Trophoblast cell (in vitro differentiated cells and primary cell): ENCODE measurements at regions not wholly inside any gene's neighbourhood (a gene's known extent, or its start where the extent isn't known, plus 50 kb on each side); places are given as distances from the start of the nearest gene placed in this dataset.

Experiments
- DNase-seq, 2 donors: peaks; one replicate each; pipeline ENCODE4 v3.0.0-alpha.2; 2016
- H2AFZ ChIP-seq: 2 replicates; pipeline ENCODE4 v1.6.1; 2013; ENCODE audit warnings: low read length, moderate library complexity, mild to moderate bottlenecking; ENCODE audit not compliant: insufficient read depth, poor library complexity
- H2AK5ac ChIP-seq: 2 replicates; pipeline ENCODE4 v1.6.1; 2013; ENCODE audit warnings: mild to moderate bottlenecking, low read length
- H2BK120ac ChIP-seq: 2 replicates; pipeline ENCODE4 v1.6.1; 2013; ENCODE audit warnings: low read length, mild to moderate bottlenecking, moderate library complexity; ENCODE audit not compliant: insufficient read depth, poor library complexity
- H2BK12ac ChIP-seq: 2 replicates; pipeline ENCODE4 v1.6.1; 2013; ENCODE audit warnings: mild to moderate bottlenecking, low read length, moderate library complexity
- H2BK5ac ChIP-seq: 2 replicates; pipeline ENCODE4 v1.6.1; 2013; ENCODE audit warnings: low read length, low read depth, moderate library complexity, mild to moderate bottlenecking; ENCODE audit not compliant: poor library complexity
- H3K14ac ChIP-seq: 2 replicates; pipeline ENCODE4 v1.6.1; 2013; ENCODE audit warnings: mild to moderate bottlenecking, low read length
- H3K18ac ChIP-seq: 2 replicates; pipeline ENCODE4 v1.6.1; 2013; ENCODE audit warnings: mild to moderate bottlenecking, low read length
- H3K23ac ChIP-seq: 2 replicates; pipeline ENCODE4 v1.6.1; 2013; ENCODE audit warnings: low read length
- H3K27ac ChIP-seq: 2 replicates; pipeline ENCODE4 v1.5.1; 2013; ENCODE audit warnings: low read depth, mild to moderate bottlenecking, inconsistent platforms, low read length, moderate library complexity
- H3K27me3 ChIP-seq: 2 replicates; pipeline ENCODE4 v1.6.1; 2013; ENCODE audit warnings: inconsistent platforms, mild to moderate bottlenecking, low read length, moderate library complexity; ENCODE audit not compliant: insufficient read depth
- H3K36me3 ChIP-seq, 2 experiments: 1 replicate in 1 of 2; 2 replicates in 1 of 2; pipeline ENCODE4 v1.6.1; 2013; ENCODE audit warnings: low read length in 2 of 2, mild to moderate bottlenecking in 2 of 2, moderate library complexity in 1 of 2; ENCODE audit not compliant: insufficient read depth in 2 of 2, control insufficient read depth in 1 of 2
- H3K4ac ChIP-seq: 2 replicates; pipeline ENCODE4 v1.6.1; 2013; ENCODE audit warnings: low read depth, mild to moderate bottlenecking, low read length, moderate library complexity
- H3K4me1 ChIP-seq, 2 experiments: 1 replicate in 1 of 2; 2 replicates in 1 of 2; pipeline ENCODE4 v1.6.1; 2013; ENCODE audit warnings: low read length in 2 of 2, mild to moderate bottlenecking in 2 of 2, moderate library complexity in 1 of 2; ENCODE audit not compliant: insufficient read depth in 2 of 2, control insufficient read depth in 1 of 2
- H3K4me2 ChIP-seq: 2 replicates; pipeline ENCODE4 v1.6.1; 2013; ENCODE audit warnings: inconsistent platforms, mild to moderate bottlenecking, low read length, moderate library complexity
- H3K4me3 ChIP-seq: 2 replicates; pipeline ENCODE4 v1.5.1; 2013; ENCODE audit warnings: mild to moderate bottlenecking, low read depth, low read length, inconsistent platforms
- H3K79me1 ChIP-seq: one replicate; pipeline ENCODE4 v1.6.1; 2013; ENCODE audit warnings: low read length
- H3K79me2 ChIP-seq: 2 replicates; pipeline ENCODE4 v1.6.1; 2013; ENCODE audit warnings: low read length, mild to moderate bottlenecking; ENCODE audit not compliant: control insufficient read depth, insufficient read depth, poor library complexity
- H3K9ac ChIP-seq: 2 replicates; pipeline ENCODE4 v1.6.1; 2013; ENCODE audit warnings: mild to moderate bottlenecking, low read length
- H3K9me3 ChIP-seq: 2 replicates; pipeline ENCODE4 v1.6.1; 2013; ENCODE audit warnings: low read depth, mild to moderate bottlenecking, control low read depth, inconsistent platforms, low read length; ENCODE audit not compliant: insufficient read depth
- H4K12ac ChIP-seq: 2 replicates; pipeline ENCODE4 v1.6.1; 2013; ENCODE audit warnings: low read depth, mild to moderate bottlenecking, low read length, moderate library complexity
- H4K8ac ChIP-seq: 2 replicates; pipeline ENCODE4 v1.6.1; 2013; ENCODE audit warnings: low read depth, mild to moderate bottlenecking, low read length, moderate library complexity
- H4K91ac ChIP-seq: one replicate; pipeline ENCODE4 v1.6.1; 2013; ENCODE audit warnings: low read depth, mild to moderate bottlenecking, low read length, moderate library complexity
- WGBS: extraction: QIAGEN DNeasy Blood & Tissue Kit; methylation state at CpG from one replicate; pipeline ENCODE4 v1.1.7; 2013; ENCODE audit warnings: missing lambda C conversion rate; ENCODE audit not compliant: insufficient read length, insufficient coverage; ENCODE audit errors: extremely low coverage; 5-methylcytosine and 5-hydroxymethylcytosine counted together

- Histone ChIP-seq H2BK12ac (no peak overlapping the region), H2BK120ac (no peak overlapping the region), H4K8ac (no peak overlapping the region), H4K12ac (no peak overlapping the region), H3K9me3 (no peaks in the 10 kb centered on the region), H3K4me3 (no peak overlapping the region), H2AFZ (no peak overlapping the region), H3K36me3 (no peaks in the 10 kb centered on the region), H3K79me1 (no peaks in the 10 kb centered on the region), H3K14ac (no peak overlapping the region), H3K4me1 (peaks cover 2% of the 10 kb centered on the region in 2 experiments), H3K23ac (no peak overlapping the region), H3K18ac (no peak overlapping the region), H3K27ac (no peak overlapping the region), H4K91ac (no peak overlapping the region), H3K27me3 (no peaks in the 10 kb centered on the region), H2AK5ac (no peak overlapping the region), H3K9ac (no peak overlapping the region), H3K4ac (no peak overlapping the region), H2BK5ac (no peak overlapping the region), H3K79me2 (no peaks in the 10 kb centered on the region), H3K4me2 (no peak overlapping the region)
- no CpG with 5 or more reads among the region's 5 CpGs for WGBS
- no peak for DNase-seq
These were observed 292.4 kb downstream of the TRIB2 start for GRCh38 chr2:13009027-13009642.

DNA sequence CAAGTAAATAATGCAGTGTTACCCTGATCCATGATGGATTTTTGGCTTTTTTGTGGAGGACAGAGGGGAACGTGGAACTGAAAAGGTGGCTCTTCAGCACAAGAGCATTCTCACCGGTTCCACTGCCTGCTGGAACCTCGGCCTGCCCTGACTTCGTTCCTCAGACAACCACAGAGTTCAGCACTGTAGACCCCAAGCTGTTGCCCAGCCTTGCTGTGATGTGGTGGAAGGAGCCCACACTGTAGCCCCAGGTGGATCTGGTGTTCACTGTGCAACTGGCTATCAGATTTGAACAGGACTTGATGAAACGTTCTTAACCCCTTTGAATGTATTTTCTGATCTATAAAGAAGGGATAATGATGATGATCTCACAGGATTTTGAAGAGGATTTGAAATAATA, 293.5 kb downstream of the TRIB2 start:
- no peak for DNase-seq
- H3K9ac ChIP-seq, result no peak overlapping the region
- H4K91ac ChIP-seq, result no peak overlapping the region
- H3K79me2 ChIP-seq, result no peaks in the 10 kb centered on the region
- H4K12ac ChIP-seq, result no peak overlapping the region
- H3K4me2 ChIP-seq, result no peak overlapping the region
- H4K8ac ChIP-seq, result no peak overlapping the region
- H3K23ac ChIP-seq, result no peak overlapping the region
- H2BK12ac ChIP-seq, result no peak overlapping the region
- H3K27ac ChIP-seq, result no peak overlapping the region
- no peaks in the 10 kb centered on the region for H3K27me3 ChIP-seq
- no peak overlapping the region for H2BK120ac ChIP-seq
- H2AFZ ChIP-seq, result no peak overlapping the region
- no peak overlapping the region for H3K14ac ChIP-seq
- WGBS, result no CpG with 5 or more reads among the region's 5 CpGs
- no peak overlapping the region for H3K4me3 ChIP-seq
- H2BK5ac ChIP-seq, result no peak overlapping the region
- H3K79me1 ChIP-seq, result no peaks in the 10 kb centered on the region
- no peaks in the 10 kb centered on the region for H3K9me3 ChIP-seq
- H3K4me1 ChIP-seq, result peaks cover 2% of the 10 kb centered on the region in 2 experiments
- H3K36me3 ChIP-seq, result no peaks in the 10 kb centered on the region
- no peak overlapping the region for H2AK5ac ChIP-seq
- no peak overlapping the region for H3K18ac ChIP-seq
- H3K4ac ChIP-seq, result no peak overlapping the region

DNA sequence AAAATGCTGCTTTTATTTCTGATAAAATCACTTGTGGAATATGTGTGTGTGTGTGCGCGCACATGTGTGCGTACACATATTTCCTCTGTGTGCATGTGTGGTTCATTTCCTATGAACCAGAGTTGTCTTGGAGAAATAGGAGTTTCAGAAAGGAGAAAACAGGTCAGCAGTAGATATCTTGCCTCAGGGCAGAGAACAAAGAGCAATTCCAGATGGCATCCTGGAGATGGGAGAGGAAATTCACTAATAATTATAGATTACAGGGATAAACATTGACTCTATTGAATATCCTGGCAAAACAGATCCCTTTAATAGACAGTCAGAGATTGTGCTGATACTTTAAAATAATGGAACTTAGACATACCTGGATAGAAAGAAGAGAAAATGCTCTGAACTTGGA, 298.0 kb downstream of the TRIB2 start:
- no peak overlapping the region for H3K18ac ChIP-seq
- no peak overlapping the region for H2AFZ ChIP-seq
- no peak overlapping the region for H2BK120ac ChIP-seq
- H3K27ac ChIP-seq, result no peak overlapping the region
- no CpG with 5 or more reads among the region's 3 CpGs for WGBS
- H3K4me3 ChIP-seq, result no peak overlapping the region
- no peaks in the 10 kb centered on the region for H3K4me1 ChIP-seq
- no peaks in the 10 kb centered on the region for H3K27me3 ChIP-seq
- no peak overlapping the region for H3K9ac ChIP-seq
- no peak for DNase-seq
- no peak overlapping the region for H3K4ac ChIP-seq
- H3K36me3 ChIP-seq, result no peaks in the 10 kb centered on the region
- H4K8ac ChIP-seq, result no peak overlapping the region
- H3K79me2 ChIP-seq, result no peaks in the 10 kb centered on the region
- no peak overlapping the region for H4K12ac ChIP-seq
- H3K4me2 ChIP-seq, result no peak overlapping the region
- H4K91ac ChIP-seq, result no peak overlapping the region
- H3K23ac ChIP-seq, result no peak overlapping the region
- H2AK5ac ChIP-seq, result no peak overlapping the region
- H2BK5ac ChIP-seq, result no peak overlapping the region
- no peak overlapping the region for H3K14ac ChIP-seq
- H3K79me1 ChIP-seq, result no peaks in the 10 kb centered on the region
- H2BK12ac ChIP-seq, result no peak overlapping the region
- H3K9me3 ChIP-seq, result no peaks in the 10 kb centered on the region

DNA sequence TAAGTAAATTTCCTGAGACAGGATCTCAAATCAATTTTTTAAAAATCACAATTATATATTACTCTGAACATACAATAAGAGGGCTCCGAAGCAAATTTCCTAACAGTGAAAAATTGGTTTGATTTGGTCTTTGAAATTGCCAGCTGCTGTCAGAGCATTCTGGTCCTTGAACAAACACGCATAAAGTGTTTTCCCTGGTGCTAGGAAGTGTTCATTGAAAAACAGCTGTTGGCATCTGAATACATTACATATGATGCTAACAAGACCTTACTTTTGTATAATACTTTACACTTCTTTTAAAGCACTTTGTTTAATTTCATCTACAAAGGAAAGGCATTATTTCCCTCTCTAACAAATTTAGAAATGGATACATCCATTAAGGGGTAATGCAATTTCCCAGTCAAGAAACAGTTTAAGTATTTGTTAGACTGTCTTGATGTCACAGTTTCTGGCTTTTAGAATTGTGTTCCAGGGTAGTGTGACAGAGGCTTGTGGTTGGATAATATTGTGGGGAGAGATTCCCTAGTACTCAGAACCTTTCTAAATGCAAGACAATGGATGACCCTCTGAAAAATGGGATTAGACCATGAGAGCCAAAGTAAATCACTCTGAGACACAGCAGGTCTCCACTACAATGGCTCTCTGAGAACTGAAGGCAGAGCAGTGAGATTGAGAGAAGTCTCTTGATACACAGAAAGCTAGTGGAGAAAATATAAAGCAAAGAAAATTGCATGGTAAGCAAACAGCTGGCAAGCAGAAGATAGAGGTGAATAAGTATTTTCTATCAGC, 299.0 kb downstream of the TRIB2 start:
- no CpG with 5 or more reads among the region's 2 CpGs for WGBS
- H4K8ac ChIP-seq, result no peak overlapping the region
- no peaks in the 10 kb centered on the region for H3K79me2 ChIP-seq
- no peaks in the 10 kb centered on the region for H3K36me3 ChIP-seq
- no peak overlapping the region for H2AFZ ChIP-seq
- H3K27ac ChIP-seq, result no peak overlapping the region
- no peak overlapping the region for H4K12ac ChIP-seq
- no peak overlapping the region for H3K9ac ChIP-seq
- H3K27me3 ChIP-seq, result no peaks in the 10 kb centered on the region
- no peak overlapping the region for H3K4me2 ChIP-seq
- H2BK12ac ChIP-seq, result no peak overlapping the region
- no peak overlapping the region for H2BK5ac ChIP-seq
- H3K9me3 ChIP-seq, result no peaks in the 10 kb centered on the region
- H3K79me1 ChIP-seq, result no peaks in the 10 kb centered on the region
- H2AK5ac ChIP-seq, result no peak overlapping the region
- H3K18ac ChIP-seq, result no peak overlapping the region
- no peak overlapping the region for H2BK120ac ChIP-seq
- no peak overlapping the region for H4K91ac ChIP-seq
- H3K14ac ChIP-seq, result no peak overlapping the region
- DNase-seq, result no peak
- H3K23ac ChIP-seq, result no peak overlapping the region
- H3K4ac ChIP-seq, result no peak overlapping the region
- H3K4me3 ChIP-seq, result no peak overlapping the region
- H3K4me1 ChIP-seq, result no peaks in the 10 kb centered on the region
